SU-DHL-6 (cell line): ENCODE measurements at regions not wholly inside any gene's neighbourhood (a gene's known extent, or its start where the extent isn't known, plus 50 kb on each side); places are given as distances from the start of the nearest gene placed in this dataset.

Experiments
- EZH2phosphoT487 ChIP-seq: fragments of 200-600 bp; sonication (generic), shearing (Covaris generic); conservative IDR thresholded peaks from 2 replicates; pipeline ENCODE4 v1.6.1; 2018; ENCODE audit warnings: mild to moderate bottlenecking, antibody characterized with exemption, low read length, moderate library complexity, mixed read lengths
- TF ChIP-seq, protein P1 (sequence below): fragments of 200-600 bp; sonication (generic); IDR thresholded peaks from one replicate; pipeline ENCODE4 v1.5.1; 2017; ENCODE audit warnings: antibody characterized with exemption, mild to moderate bottlenecking, low read length, moderate library complexity; ENCODE audit not compliant: insufficient read depth, poor library complexity, severe bottlenecking

DNA sequence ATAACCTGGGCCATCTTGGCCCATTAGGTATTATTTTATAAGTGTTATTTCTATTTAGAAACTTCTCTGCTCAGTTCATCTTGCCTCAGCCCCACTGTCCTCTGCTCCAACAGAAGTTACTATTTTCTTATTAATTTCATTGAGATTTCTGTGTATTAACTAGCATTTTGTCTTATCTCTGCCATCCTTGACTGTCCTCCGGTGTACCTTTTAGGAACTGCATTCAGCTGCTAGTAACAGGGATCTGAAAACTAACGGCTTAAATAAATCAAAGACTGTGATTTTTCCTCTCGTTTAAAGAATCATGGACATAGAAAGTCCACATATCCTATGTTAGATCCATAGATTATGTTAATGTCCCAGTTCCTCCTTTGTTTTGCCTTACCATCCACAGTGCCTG, 382.5 kb downstream of the MATN1 start:
- TF ChIP-seq, protein P1, sequence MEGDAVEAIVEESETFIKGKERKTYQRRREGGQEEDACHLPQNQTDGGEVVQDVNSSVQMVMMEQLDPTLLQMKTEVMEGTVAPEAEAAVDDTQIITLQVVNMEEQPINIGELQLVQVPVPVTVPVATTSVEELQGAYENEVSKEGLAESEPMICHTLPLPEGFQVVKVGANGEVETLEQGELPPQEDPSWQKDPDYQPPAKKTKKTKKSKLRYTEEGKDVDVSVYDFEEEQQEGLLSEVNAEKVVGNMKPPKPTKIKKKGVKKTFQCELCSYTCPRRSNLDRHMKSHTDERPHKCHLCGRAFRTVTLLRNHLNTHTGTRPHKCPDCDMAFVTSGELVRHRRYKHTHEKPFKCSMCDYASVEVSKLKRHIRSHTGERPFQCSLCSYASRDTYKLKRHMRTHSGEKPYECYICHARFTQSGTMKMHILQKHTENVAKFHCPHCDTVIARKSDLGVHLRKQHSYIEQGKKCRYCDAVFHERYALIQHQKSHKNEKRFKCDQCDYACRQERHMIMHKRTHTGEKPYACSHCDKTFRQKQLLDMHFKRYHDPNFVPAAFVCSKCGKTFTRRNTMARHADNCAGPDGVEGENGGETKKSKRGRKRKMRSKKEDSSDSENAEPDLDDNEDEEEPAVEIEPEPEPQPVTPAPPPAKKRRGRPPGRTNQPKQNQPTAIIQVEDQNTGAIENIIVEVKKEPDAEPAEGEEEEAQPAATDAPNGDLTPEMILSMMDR, result no peak
- TF ChIP-seq EZH2phosphoT487, result no peak
